GM12878 (cell line): ENCODE measurements at regions not wholly inside any gene's neighbourhood (a gene's known extent, or its start where the extent isn't known, plus 50 kb on each side); places are given as distances from the start of the nearest gene placed in this dataset.

Experiments
- ATAC-seq: fragments of 200-7000 bp; cut with Tn5 transposase; 3 replicates; pipeline ENCODE4 v1.9.1; 2020; ENCODE audit warnings: mild to moderate bottlenecking, moderate library complexity
- BruUV-seq: library from RNA; stranded (reverse); fragments of 400-500 nt; replicated peaks from 2 replicates; lab custom pipeline; 2021; lab: Mats Ljungman, UMichigan
- CTCF ChIA-PET: fragments of 300-600 bp; sonication (Branson Sonifier 250); formaldehyde crosslinking; extraction: SDS; loops from one replicate; lab custom pipeline; 2021; ENCODE audit warnings: inconsistent platforms; lab: Yijun Ruan, JAX
- POLR2A ChIA-PET: fragments of 350-600 bp; formaldehyde crosslinking; extraction: SDS; loops from one replicate; lab custom pipeline; 2021; ENCODE audit warnings: inconsistent platforms; lab: Charles Lee
- RAD21 ChIA-PET: fragments of 300-600 bp; sonication (Branson Sonifier 250); formaldehyde crosslinking; loops from one replicate; lab custom pipeline; 2023; ENCODE audit warnings: antibody characterized with exemption; ENCODE audit not compliant: unreplicated experiment; lab: Charles Lee
- SMC1A ChIA-PET: fragments of 300-600 bp; sonication (Branson Sonifier 250); formaldehyde crosslinking; loops from one replicate; lab custom pipeline; 2023; ENCODE audit not compliant: unreplicated experiment, uncharacterized antibody; lab: Charles Lee
- DNase-seq: peaks from one replicate; pipeline ENCODE4 v3.0.0-alpha.2; 2011; ENCODE audit warnings: low read depth, low spot score
- FAIRE-seq: peaks from 3 replicates; lab custom pipeline; 2011; peaks lifted over from hg19 to GRCh38; lab: Jason Lieb, UNC
- H2AFZ ChIP-seq: 2 replicates; pipeline ENCODE4 v1.6.0; 2011; ENCODE audit warnings: low read depth, low read length, control low read depth; ENCODE audit not compliant: control insufficient read depth
- H3K27ac ChIP-seq: 2 replicates; pipeline ENCODE4 v1.5.1; 2011; ENCODE audit warnings: control low read depth; ENCODE audit not compliant: control insufficient read depth, insufficient read depth
- H3K27me3 ChIP-seq, 2 experiments: replicated peaks in 1 of 2; 2 replicates each; pipeline versions ENCODE4 v1.6.0 to v1.6.1; 2011; ENCODE audit warnings: low read length in 1 of 2; ENCODE audit not compliant: control insufficient read depth in 2 of 2, insufficient read depth in 2 of 2
- H3K36me3 ChIP-seq, 2 experiments: 2 replicates each; pipeline ENCODE4 v1.5.1; 2011; ENCODE audit warnings: low read length in 1 of 2; ENCODE audit not compliant: control insufficient read depth in 2 of 2, insufficient read depth in 2 of 2
- H3K4me1 ChIP-seq: 2 replicates; pipeline ENCODE4 v1.6.1; 2011; ENCODE audit warnings: mild to moderate bottlenecking, low read length, moderate library complexity, mixed read lengths; ENCODE audit not compliant: control insufficient read depth, insufficient read depth
- H3K4me2 ChIP-seq: 2 replicates; pipeline ENCODE4 v1.6.0; 2011; ENCODE audit warnings: control low read depth; ENCODE audit not compliant: control insufficient read depth, insufficient read depth
- H3K4me3 ChIP-seq: fragments of 200-600 bp; sonication (generic); 2 replicates; pipeline ENCODE4 v1.5.1; 2016
- H3K79me2 ChIP-seq: 2 replicates; pipeline ENCODE4 v1.6.0; 2011; ENCODE audit warnings: low read length; ENCODE audit not compliant: control insufficient read depth, insufficient read depth
- H3K9ac ChIP-seq: 2 replicates; pipeline ENCODE4 v1.8.0; 2011; ENCODE audit warnings: low read length, control low read depth, mixed read lengths; ENCODE audit not compliant: control insufficient read depth, insufficient read depth
- H3K9me3 ChIP-seq: replicated peaks from 3 replicates; pipeline ENCODE4 v1.5.1; 2011; ENCODE audit warnings: mild to moderate bottlenecking, low read length; ENCODE audit not compliant: control insufficient read depth, insufficient read depth
- H4K20me1 ChIP-seq: 2 replicates; pipeline ENCODE4 v1.6.0; 2011; ENCODE audit not compliant: control insufficient read depth, insufficient read depth
- CEBPZ ChIP-seq: fragments of 150-350 bp; IDR thresholded peaks from 2 replicates; pipeline ENCODE4 v1.6.1; 2016; ENCODE audit warnings: low read depth, low read length
- CHD4 ChIP-seq: fragments of 200-600 bp; sonication (generic); IDR thresholded peaks from 2 replicates; pipeline ENCODE4 v1.6.1; 2016; ENCODE audit warnings: mild to moderate bottlenecking
- FOXM1 ChIP-seq: IDR thresholded peaks from 2 replicates; pipeline ENCODE4 v1.6.1; 2012; ENCODE audit warnings: low read depth, mild to moderate bottlenecking, inconsistent platforms, low read length, moderate library complexity
- IRF3 ChIP-seq: fragments of 450-650 bp; IDR thresholded peaks from 2 replicates; pipeline ENCODE4 v1.6.1; 2014; ENCODE audit warnings: mild to moderate bottlenecking
- MLLT1 ChIP-seq: fragments of 450-650 bp; IDR thresholded peaks from 2 replicates; pipeline ENCODE4 v1.6.1; 2016; ENCODE audit warnings: mild to moderate bottlenecking
- MTA2 ChIP-seq: fragments of 450-650 bp; IDR thresholded peaks from 2 replicates; pipeline ENCODE4 v1.6.1; 2016; ENCODE audit warnings: low read depth, mild to moderate bottlenecking, moderate library complexity
- NFYB ChIP-seq: IDR thresholded peaks from 2 replicates; pipeline ENCODE4 v1.6.1; 2011; ENCODE audit warnings: low read depth, mild to moderate bottlenecking, low read length, improper control_type of control experiment, moderate library complexity; ENCODE audit not compliant: insufficient read depth
- POLR2AphosphoS2 ChIP-seq: IDR thresholded peaks from 2 replicates; pipeline ENCODE4 v1.6.1; 2011; ENCODE audit warnings: low read depth, mild to moderate bottlenecking, low read length, improper control_type of control experiment, moderate library complexity
- ZNF592 ChIP-seq: fragments of 450-650 bp; IDR thresholded peaks from 2 replicates; pipeline ENCODE4 v1.6.1; 2017; ENCODE audit warnings: mild to moderate bottlenecking, moderate library complexity
- whole genome bisulfite sequencing: methylation state at CpG from one replicate; pipeline ENCODE4 v1.1.6; 2016; ENCODE audit warnings: low lambda C conversion rate; ENCODE audit not compliant: insufficient replicate concordance, insufficient coverage; ENCODE audit errors: missing lambda C conversion rate; 5-methylcytosine and 5-hydroxymethylcytosine counted together
- in situ Hi-C: fragments of 300-500 bp; cut with MboI; formaldehyde crosslinking; loops from 9 replicates; pipeline ENCODE4 v1.14.3; 2018; ENCODE audit warnings: mixed read lengths
- intact Hi-C: fragments of 100-400 bp; cut with micrococcal nuclease; formaldehyde crosslinking; loops from one replicate; pipeline ENCODE4 v1.14.2; 2022; ENCODE audit not compliant: unreplicated experiment

- TF ChIP-seq IRF3 (no peak), MLLT1 (no peak), FOXM1 (no peak), CHD4 (no peak)
Measured at GRCh38 chr20:22411286-22411626, 173.1 kb downstream of the FOXA2 start (continued).

- Histone ChIP-seq H3K36me3 (no peaks in the 10 kb centered on the region), H3K4me1 (no peaks in the 10 kb centered on the region), H3K9me3 (no peaks in the 10 kb centered on the region), H3K4me3 (no peak overlapping the region), H3K9ac (no peak overlapping the region), H3K4me2 (no peak overlapping the region), H3K27me3 (no peaks in the 10 kb centered on the region), H4K20me1 (no peaks in the 10 kb centered on the region), H3K27ac (no peak overlapping the region), H3K79me2 (no peaks in the 10 kb centered on the region), H2AFZ (no peak overlapping the region)
- SMC1A ChIA-PET, result no interaction called here
- no peak for TF ChIP-seq CHD4
- no peak for TF ChIP-seq ZNF592
- TF ChIP-seq POLR2AphosphoS2, result no peak
- no peak for TF ChIP-seq CEBPZ
- TF ChIP-seq MTA2, result no peak
- no peak for TF ChIP-seq NFYB
- BruUV-seq, result no TSS peak
- intact Hi-C loops, result no loop called here
- POLR2A ChIA-PET, result no interaction called here
- no peak for ATAC-seq
- CTCF ChIA-PET, result no interaction called here
- RAD21 ChIA-PET, result no interaction called here
- no peak for FAIRE-seq
- in situ Hi-C loops, result no loop called here
- no peak for DNase-seq
- WGBS, result 63% methylated on average over 4 of the region's 4 CpGs
Measured at GRCh38 chr20:22410556-22411130, 173.7 kb downstream of the FOXA2 start.
